ENCODE measurements at regions not wholly inside any gene's neighbourhood (a gene's known extent, or its start where the extent isn't known, plus 50 kb on each side); places are given as distances from the start of the nearest gene placed in this dataset.

GRCh38 chr14:46399049-46399448 lies 252.5 kb downstream of the RPL10L start:
- no peak overlapping the region for H3K4me3 ChIP-seq (ENCODE audit: insufficient read depth, low read depth, low read length)
- no peaks in the 10 kb centered on the region for H3K36me3 ChIP-seq (replicated peaks; ENCODE audit: control insufficient read depth, insufficient read depth, low read length)
- DNase-seq: no peak
- H3K27me3 ChIP-seq (ENCODE audit: control insufficient read depth, insufficient read depth, low read length): no peaks in the 10 kb centered on the region

GRCh38 chr14:46384611-46385010 lies 267.0 kb downstream of the RPL10L start:
- Histone ChIP-seq H3K4me3 (ENCODE audit: insufficient read depth, low read depth, low read length) (no peak overlapping the region), H3K36me3 (replicated peaks; ENCODE audit: control insufficient read depth, insufficient read depth, low read length) (no peaks in the 10 kb centered on the region), H3K27me3 (ENCODE audit: control insufficient read depth, insufficient read depth, low read length) (no peaks in the 10 kb centered on the region)
- no peak for DNase-seq

GRCh38 chr14:46381674-46382073 lies 269.9 kb downstream of the RPL10L start:
- no peak for DNase-seq
- Histone ChIP-seq H3K4me3 (ENCODE audit: insufficient read depth, low read depth, low read length) (no peak overlapping the region), H3K36me3 (replicated peaks; ENCODE audit: control insufficient read depth, insufficient read depth, low read length) (no peaks in the 10 kb centered on the region), H3K27me3 (ENCODE audit: control insufficient read depth, insufficient read depth, low read length) (no peaks in the 10 kb centered on the region)

GRCh38 chr14:46378248-46378647 lies 273.3 kb downstream of the RPL10L start:
- no peak for DNase-seq
- Histone ChIP-seq H3K36me3 (replicated peaks; ENCODE audit: control insufficient read depth, insufficient read depth, low read length) (no peaks in the 10 kb centered on the region), H3K27me3 (ENCODE audit: control insufficient read depth, insufficient read depth, low read length) (0 out of 2 replicates have a peak, but pooled peaks cover 2% of the 10 kb centered on the region), H3K4me3 (ENCODE audit: insufficient read depth, low read depth, low read length) (no peak overlapping the region)

GRCh38 chr14:46377305-46377704 lies 274.3 kb downstream of the RPL10L start:
- no peak overlapping the region for H3K4me3 ChIP-seq (ENCODE audit: insufficient read depth, low read depth, low read length)
- 0 out of 2 replicates have a peak, but pooled peaks cover 2% of the 10 kb centered on the region for H3K27me3 ChIP-seq (ENCODE audit: control insufficient read depth, insufficient read depth, low read length)
- DNase-seq: no peak
- H3K36me3 ChIP-seq (replicated peaks; ENCODE audit: control insufficient read depth, insufficient read depth, low read length): no peaks in the 10 kb centered on the region

GRCh38 chr14:46369391-46369790 lies 282.2 kb downstream of the RPL10L start:
- Histone ChIP-seq H3K4me3 (ENCODE audit: insufficient read depth, low read depth, low read length) (no peak overlapping the region), H3K27me3 (ENCODE audit: control insufficient read depth, insufficient read depth, low read length) (no peaks in the 10 kb centered on the region), H3K36me3 (replicated peaks; ENCODE audit: control insufficient read depth, insufficient read depth, low read length) (no peaks in the 10 kb centered on the region)
- DNase-seq: no peak

GRCh38 chr14:46368275-46368674 lies 283.3 kb downstream of the RPL10L start:
- H3K27me3 ChIP-seq (ENCODE audit: control insufficient read depth, insufficient read depth, low read length): no peaks in the 10 kb centered on the region
- no peak overlapping the region for H3K4me3 ChIP-seq (ENCODE audit: insufficient read depth, low read depth, low read length)
- no peak for DNase-seq
- H3K36me3 ChIP-seq (replicated peaks; ENCODE audit: control insufficient read depth, insufficient read depth, low read length): no peaks in the 10 kb centered on the region

- no peaks in the 10 kb centered on the region for H3K36me3 ChIP-seq (replicated peaks; ENCODE audit: control insufficient read depth, insufficient read depth, low read length)
- no peak overlapping the region for H3K4me3 ChIP-seq (ENCODE audit: insufficient read depth, low read depth, low read length)
- no peak for DNase-seq
- no peaks in the 10 kb centered on the region for H3K27me3 ChIP-seq (ENCODE audit: control insufficient read depth, insufficient read depth, low read length)
Observed at GRCh38 chr14:46352844-46353243, 298.7 kb downstream of the RPL10L start.

GRCh38 chr14:46344327-46344937 lies 307.1 kb downstream of the RPL10L start:
- Histone ChIP-seq H3K27me3 (ENCODE audit: control insufficient read depth, insufficient read depth, low read length) (no peaks in the 10 kb centered on the region), H3K36me3 (replicated peaks; ENCODE audit: control insufficient read depth, insufficient read depth, low read length) (no peaks in the 10 kb centered on the region), H3K4me3 (ENCODE audit: insufficient read depth, low read depth, low read length) (no peak overlapping the region)
- peak; percentile 1 for DNase-seq

- H3K27me3 ChIP-seq (ENCODE audit: control insufficient read depth, insufficient read depth, low read length): peaks cover 20% of the 10 kb centered on the region
- no peak for DNase-seq
- H3K4me3 ChIP-seq (ENCODE audit: insufficient read depth, low read depth, low read length): no peak overlapping the region
- H3K36me3 ChIP-seq (replicated peaks; ENCODE audit: control insufficient read depth, insufficient read depth, low read length): no peaks in the 10 kb centered on the region
Observed at GRCh38 chr14:46325777-46326176, 325.8 kb downstream of the RPL10L start.

GRCh38 chr14:46325157-46325556 lies 326.4 kb downstream of the RPL10L start:
- DNase-seq: no peak
- peaks cover 22% of the 10 kb centered on the region for H3K27me3 ChIP-seq (ENCODE audit: control insufficient read depth, insufficient read depth, low read length)
- H3K36me3 ChIP-seq (replicated peaks; ENCODE audit: control insufficient read depth, insufficient read depth, low read length): no peaks in the 10 kb centered on the region
- no peak overlapping the region for H3K4me3 ChIP-seq (ENCODE audit: insufficient read depth, low read depth, low read length)

- no peak for DNase-seq
- Histone ChIP-seq H3K4me3 (ENCODE audit: insufficient read depth, low read depth, low read length) (no peak overlapping the region), H3K27me3 (ENCODE audit: control insufficient read depth, insufficient read depth, low read length) (peaks cover 29% of the 10 kb centered on the region), H3K36me3 (replicated peaks; ENCODE audit: control insufficient read depth, insufficient read depth, low read length) (no peaks in the 10 kb centered on the region)
Observed at GRCh38 chr14:46323404-46323762, 328.2 kb downstream of the RPL10L start.

GRCh38 chr14:46322730-46323403 lies 328.7 kb downstream of the RPL10L start:
- DNase-seq: no peak
- Histone ChIP-seq H3K4me3 (ENCODE audit: insufficient read depth, low read depth, low read length) (no peak overlapping the region), H3K36me3 (replicated peaks; ENCODE audit: control insufficient read depth, insufficient read depth, low read length) (no peaks in the 10 kb centered on the region), H3K27me3 (ENCODE audit: control insufficient read depth, insufficient read depth, low read length) (peaks cover 29% of the 10 kb centered on the region)

GRCh38 chr14:46322076-46322475 lies 329.5 kb downstream of the RPL10L start:
- H3K36me3 ChIP-seq (replicated peaks; ENCODE audit: control insufficient read depth, insufficient read depth, low read length): no peaks in the 10 kb centered on the region
- peaks cover 30% of the 10 kb centered on the region for H3K27me3 ChIP-seq (ENCODE audit: control insufficient read depth, insufficient read depth, low read length)
- H3K4me3 ChIP-seq (ENCODE audit: insufficient read depth, low read depth, low read length): no peak overlapping the region
- DNase-seq: peak; percentile 2

- Histone ChIP-seq H3K4me3 (ENCODE audit: insufficient read depth, low read depth, low read length) (no peak overlapping the region), H3K36me3 (replicated peaks; ENCODE audit: control insufficient read depth, insufficient read depth, low read length) (no peaks in the 10 kb centered on the region), H3K27me3 (ENCODE audit: control insufficient read depth, insufficient read depth, low read length) (no peaks in the 10 kb centered on the region)
- DNase-seq: no peak
Observed at GRCh38 chr14:46306267-46306666, 345.3 kb downstream of the RPL10L start.
